B cell (primary cell): ENCODE measurements at regions not wholly inside any gene's neighbourhood (a gene's known extent, or its start where the extent isn't known, plus 50 kb on each side); places are given as distances from the start of the nearest gene placed in this dataset.

ENCODE experiments used
- ATAC-seq: fragments of 200-7000 bp; cut with Tn5 transposase; one replicate; pipeline ENCODE4 v1.10.0; 2021; ENCODE audit warnings: low read depth, mild to moderate bottlenecking, moderate number of reproducible peaks, moderate library complexity
- CTCF ChIA-PET: fragments of 350-600 bp; sonication (Branson Sonifier 250); formaldehyde crosslinking; loops from one replicate; lab custom pipeline; 2021; ENCODE audit warnings: antibody characterized with exemption, inconsistent platforms; lab: Charles Lee
- POLR2A ChIA-PET: fragments of 350-600 bp; sonication (Branson Sonifier 250); formaldehyde crosslinking; loops from one replicate; lab custom pipeline; 2021; ENCODE audit warnings: antibody characterized with exemption; lab: Charles Lee
- DNase-seq: peaks from one replicate; pipeline ENCODE4 v3.0.0; 2013
- H2AFZ ChIP-seq: 2 replicates; pipeline ENCODE4 v1.6.1; 2012; ENCODE audit warnings: mild to moderate bottlenecking, low read depth, low read length; ENCODE audit not compliant: insufficient read depth, poor library complexity, severe bottlenecking
- H3K27ac ChIP-seq, 2 donors: 1 replicate in 1 of 2; 2 replicates in 1 of 2; pipeline ENCODE4 v1.5.1; 2012 to 2013; ENCODE audit warnings: low read length in 2 of 2, mild to moderate bottlenecking in 2 of 2, moderate library complexity in 1 of 2
- H3K27me3 ChIP-seq, 4 experiments: fragments of 200-600 bp in 1 of 4; sonication (generic) in 1 of 4; replicated peaks in 1 of 4; 1 replicate in 2 of 4; 2 replicates in 2 of 4; pipeline versions ENCODE4 v1.6.1 to v1.7.0; 2013 to 2016; ENCODE audit warnings: low read length in 3 of 4, mild to moderate bottlenecking in 2 of 4, mixed read lengths in 1 of 4, moderate library complexity in 1 of 4; ENCODE audit not compliant: insufficient read depth in 4 of 4, control insufficient read depth in 3 of 4; ENCODE audit errors: control extremely low read depth in 1 of 4
- H3K36me3 ChIP-seq, 2 experiments: replicated peaks in 1 of 2; 1 replicate in 1 of 2; 2 replicates in 1 of 2; pipeline versions ENCODE4 v1.6.1 to v1.7.1; 2013; ENCODE audit warnings: low read length in 1 of 2; ENCODE audit not compliant: insufficient read depth in 2 of 2, control insufficient read depth in 1 of 2; ENCODE audit errors: control extremely low read depth in 1 of 2, extremely low read depth in 1 of 2
- H3K4me1 ChIP-seq, 2 donors: fragments of 200-600 bp in 1 of 2; sonication (generic) in 1 of 2; 1 replicate in 1 of 2; 2 replicates in 1 of 2; pipeline versions ENCODE4 v1.5.1 to v1.6.1; 2013 to 2017; ENCODE audit warnings: low read length in 2 of 2; ENCODE audit not compliant: control insufficient read depth in 2 of 2, insufficient read depth in 2 of 2
- H3K4me2 ChIP-seq: replicated peaks from 2 replicates; pipeline ENCODE3; 2012; ENCODE audit warnings: mild to moderate bottlenecking, low read depth, low read length; ENCODE audit not compliant: poor library complexity, severe bottlenecking
- H3K4me3 ChIP-seq, 5 experiments: fragments of 200-600 bp in 1 of 5; sonication (generic) in 1 of 5; 1 replicate in 3 of 5; 2 replicates in 2 of 5; pipeline versions ENCODE4 v1.5.1 to v1.7.0; 2011 to 2016; ENCODE audit warnings: low read length in 4 of 5, mild to moderate bottlenecking in 4 of 5, low read depth in 2 of 5, control low read depth in 1 of 5, moderate library complexity in 1 of 5; ENCODE audit not compliant: insufficient read depth in 1 of 5; ENCODE audit errors: control extremely low read depth in 1 of 5, extremely low read depth in 1 of 5
- H3K79me2 ChIP-seq: fragments of 200-600 bp; sonication (generic); one replicate; pipeline ENCODE4 v1.6.0; 2016; ENCODE audit warnings: low read length; ENCODE audit not compliant: control insufficient read depth, insufficient read depth
- H3K9ac ChIP-seq: fragments of 200-600 bp; sonication (generic); 2 replicates; pipeline ENCODE4 v1.6.1; 2017; ENCODE audit warnings: mild to moderate bottlenecking, low read length, moderate library complexity
- H3K9me3 ChIP-seq, 3 donors: one replicate each; pipeline versions ENCODE4 v1.6.1 to v1.7.1; 2013; ENCODE audit warnings: low read length in 2 of 3; ENCODE audit not compliant: control insufficient read depth in 2 of 3, insufficient read depth in 1 of 3; ENCODE audit errors: control extremely low read depth in 1 of 3
- H4K20me1 ChIP-seq: 2 replicates; pipeline ENCODE4 v1.6.0; 2012; ENCODE audit warnings: mild to moderate bottlenecking, low read length; ENCODE audit not compliant: insufficient read depth, control insufficient read depth, poor library complexity, severe bottlenecking
- H3K27ac Mint-ChIP-seq: one replicate; pipeline ENCODE4 v1.8.0; 2021; ENCODE audit warnings: mixed read lengths
- H3K27me3 Mint-ChIP-seq: one replicate; pipeline ENCODE4 v1.8.0; 2021; ENCODE audit warnings: mixed read lengths
- H3K4me1 Mint-ChIP-seq: one replicate; pipeline ENCODE4 v1.8.0; 2021; ENCODE audit warnings: mixed read lengths
- H3K4me3 Mint-ChIP-seq: one replicate; pipeline ENCODE4 v1.8.0; 2021; ENCODE audit warnings: mixed read lengths
- H3K9me3 Mint-ChIP-seq: one replicate; pipeline ENCODE4 v1.8.0; 2022; ENCODE audit warnings: mixed read lengths; ENCODE audit not compliant: insufficient read depth
- CTCF ChIP-seq: fragments of 200-600 bp; IDR thresholded peaks from one replicate; pipeline ENCODE4 v1.8.0; 2022; ENCODE audit warnings: antibody characterized with exemption, mild to moderate bottlenecking
- EZH2 ChIP-seq: IDR thresholded peaks from 2 replicates; pipeline ENCODE4 v1.6.1; 2012; ENCODE audit warnings: borderline replicate concordance, low read depth, mild to moderate bottlenecking, moderate library complexity, low read length; ENCODE audit not compliant: insufficient read depth, poor library complexity, severe bottlenecking
- WGBS: methylation state at CpG from one replicate; pipeline ENCODE4 v1.1.5; 2013; ENCODE audit warnings: missing lambda C conversion rate; ENCODE audit not compliant: insufficient coverage; 5-methylcytosine and 5-hydroxymethylcytosine counted together
- intact Hi-C: fragments of 100-400 bp; cut with micrococcal nuclease; formaldehyde crosslinking; loops from one replicate; pipeline ENCODE4 v1.10.0; 2022

- Histone ChIP-seq H3K4me2 (no peak overlapping the region), H3K4me3 (no peak overlapping the region), H3K79me2 (no peaks in the 10 kb centered on the region), H3K36me3 (no peaks in the 10 kb centered on the region), H3K27me3 (no peaks in the 10 kb centered on the region), H2AFZ (no peak overlapping the region), H3K4me1 (no peaks in the 10 kb centered on the region), H3K9me3 (peaks cover 0 to under 1% (median under 1%) of the 10 kb centered on the region in 3 donors), H3K27ac (no peak overlapping the region), H3K9ac (no peak overlapping the region), H4K20me1 (no peaks in the 10 kb centered on the region)
- Mint-ChIP-seq H3K27ac (no peak overlapping the region), H3K4me3 (no peak overlapping the region), H3K27me3 (no peaks in the 10 kb centered on the region), H3K4me1 (no peaks in the 10 kb centered on the region), H3K9me3 (no peaks in the 10 kb centered on the region)
- CTCF ChIA-PET: no interaction called here
- TF ChIP-seq CTCF (no peak), EZH2 (no peak)
- DNase-seq (no peak), ATAC-seq (no peak)
- intact Hi-C loops: no loop called here
- 90% methylated on average over 14 of the region's 14 CpGs for WGBS
- POLR2A ChIA-PET: no interaction called here
Measured at GRCh38 chr10:130233035-130233360, 96.8 kb downstream of the GLRX3 start.

DNA sequence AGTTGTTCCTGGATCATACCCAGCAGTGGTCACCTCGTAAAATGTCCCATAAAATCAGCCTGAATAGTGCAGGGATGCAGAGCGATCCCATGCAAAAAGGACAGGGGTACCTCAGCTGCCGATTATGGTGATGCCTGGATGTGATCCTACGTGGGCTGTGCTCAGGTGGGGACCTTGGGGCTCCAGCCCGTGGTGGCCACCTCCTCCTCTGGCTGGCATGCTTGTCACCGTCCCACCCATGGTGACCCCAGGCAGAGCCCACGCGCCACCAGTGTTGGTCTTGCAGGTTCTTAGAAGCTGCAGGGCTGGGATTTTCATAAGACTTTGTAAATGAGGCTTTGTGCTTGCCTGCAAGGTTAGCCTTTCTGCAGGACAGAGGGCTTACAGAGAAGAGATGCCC, 97.2 kb downstream of the GLRX3 start:
- Histone ChIP-seq H3K36me3 (no peaks in the 10 kb centered on the region), H2AFZ (no peak overlapping the region), H3K27me3 (no peaks in the 10 kb centered on the region), H3K9me3 (no peaks in the 10 kb centered on the region), H3K4me3 (no peak overlapping the region), H3K79me2 (no peaks in the 10 kb centered on the region), H3K4me1 (no peaks in the 10 kb centered on the region), H3K9ac (no peak overlapping the region), H4K20me1 (no peaks in the 10 kb centered on the region), H3K27ac (no peak overlapping the region), H3K4me2 (no peak overlapping the region)
- TF ChIP-seq CTCF (no peak), EZH2 (no peak)
- Mint-ChIP-seq H3K4me3 (no peak overlapping the region), H3K27ac (no peak overlapping the region), H3K4me1 (no peaks in the 10 kb centered on the region), H3K27me3 (no peaks in the 10 kb centered on the region), H3K9me3 (no peaks in the 10 kb centered on the region)
- WGBS: 91% methylated on average over 8 of the region's 8 CpGs
- POLR2A ChIA-PET: no interaction called here
- no peak for DNase-seq
- intact Hi-C loops: no loop called here
- CTCF ChIA-PET: no interaction called here
- ATAC-seq: no peak
